ENCODE measurements at regions not wholly inside any gene's neighbourhood (a gene's known extent, or its start where the extent isn't known, plus 50 kb on each side); places are given as distances from the start of the nearest gene placed in this dataset.

DNA sequence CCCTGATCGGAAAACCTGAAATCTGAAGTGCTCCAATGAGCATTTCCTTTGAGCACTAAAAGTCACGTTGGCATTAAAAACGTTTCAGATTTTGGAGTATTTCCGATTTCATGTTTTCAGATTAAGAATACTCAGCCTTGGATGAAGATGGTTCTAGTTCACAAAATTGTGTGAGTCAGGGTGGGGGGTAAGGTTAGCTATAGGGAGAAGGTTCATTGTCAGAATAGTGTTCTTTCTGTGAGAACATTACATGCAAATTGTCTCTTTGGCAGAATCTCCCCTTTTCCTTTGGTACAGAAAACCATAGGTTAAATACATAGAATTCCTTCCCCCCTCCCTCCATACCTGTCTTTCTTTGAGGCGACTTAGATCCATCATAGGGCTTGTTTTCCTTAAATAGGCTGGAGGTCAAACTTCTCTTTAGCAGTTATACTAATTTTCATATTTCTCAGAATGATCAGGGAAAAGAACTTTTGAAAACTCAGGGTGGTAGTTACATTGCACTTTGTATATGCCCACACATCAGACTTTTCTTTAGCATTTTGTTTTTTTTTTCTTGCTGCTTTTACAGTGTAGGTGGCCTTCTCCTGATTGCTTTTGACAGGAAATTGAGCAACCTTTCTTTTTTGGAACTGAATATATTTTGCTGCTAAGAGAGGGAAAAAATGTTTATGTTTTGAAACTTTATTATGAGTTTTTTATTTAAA is 503.5 kb downstream of the PCNX1 start:
- peaks cover 44% of the 10 kb centered on the region for H3K36me3 Mint-ChIP-seq (ENCODE audit: low read depth)
- no peak overlapping the region for H3K4me3 Mint-ChIP-seq
- H3K9me3 Mint-ChIP-seq: peaks cover 9% of the 10 kb centered on the region
- H3K27ac Mint-ChIP-seq: no peak overlapping the region
- H3K27me3 Mint-ChIP-seq (ENCODE audit: low read depth, poor library complexity): no peaks in the 10 kb centered on the region
- peaks cover 16% of the 10 kb centered on the region for H3K4me1 Mint-ChIP-seq
- TF ChIP-seq, protein P1, sequence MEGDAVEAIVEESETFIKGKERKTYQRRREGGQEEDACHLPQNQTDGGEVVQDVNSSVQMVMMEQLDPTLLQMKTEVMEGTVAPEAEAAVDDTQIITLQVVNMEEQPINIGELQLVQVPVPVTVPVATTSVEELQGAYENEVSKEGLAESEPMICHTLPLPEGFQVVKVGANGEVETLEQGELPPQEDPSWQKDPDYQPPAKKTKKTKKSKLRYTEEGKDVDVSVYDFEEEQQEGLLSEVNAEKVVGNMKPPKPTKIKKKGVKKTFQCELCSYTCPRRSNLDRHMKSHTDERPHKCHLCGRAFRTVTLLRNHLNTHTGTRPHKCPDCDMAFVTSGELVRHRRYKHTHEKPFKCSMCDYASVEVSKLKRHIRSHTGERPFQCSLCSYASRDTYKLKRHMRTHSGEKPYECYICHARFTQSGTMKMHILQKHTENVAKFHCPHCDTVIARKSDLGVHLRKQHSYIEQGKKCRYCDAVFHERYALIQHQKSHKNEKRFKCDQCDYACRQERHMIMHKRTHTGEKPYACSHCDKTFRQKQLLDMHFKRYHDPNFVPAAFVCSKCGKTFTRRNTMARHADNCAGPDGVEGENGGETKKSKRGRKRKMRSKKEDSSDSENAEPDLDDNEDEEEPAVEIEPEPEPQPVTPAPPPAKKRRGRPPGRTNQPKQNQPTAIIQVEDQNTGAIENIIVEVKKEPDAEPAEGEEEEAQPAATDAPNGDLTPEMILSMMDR (IDR thresholded peaks at IDR 0.05): no peak
- DNase-seq: no peak

DNA sequence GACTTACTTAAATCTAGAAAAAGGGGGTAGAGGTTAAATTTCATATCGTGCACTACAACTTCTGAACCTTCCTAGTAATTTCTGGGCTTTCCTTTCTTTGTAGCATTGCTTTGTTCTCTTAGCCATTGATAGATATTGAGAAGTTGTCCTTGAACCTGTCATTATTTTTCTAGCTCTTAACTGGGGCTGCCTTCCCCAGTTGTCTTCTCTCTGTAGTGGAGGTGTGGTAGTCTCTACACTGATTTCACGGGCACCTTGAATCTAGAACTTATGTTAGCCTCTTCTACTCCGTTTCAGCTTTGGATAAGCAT is 504.0 kb downstream of the PCNX1 start:
- peaks cover 16% of the 10 kb centered on the region for H3K4me1 Mint-ChIP-seq
- no peak overlapping the region for H3K4me3 Mint-ChIP-seq
- H3K36me3 Mint-ChIP-seq (ENCODE audit: low read depth): peaks cover 40% of the 10 kb centered on the region
- TF ChIP-seq, protein P1 (IDR thresholded peaks at IDR 0.05): no peak
- no peak overlapping the region for H3K27ac Mint-ChIP-seq
- DNase-seq: no peak
- no peaks in the 10 kb centered on the region for H3K27me3 Mint-ChIP-seq (ENCODE audit: low read depth, poor library complexity)
- H3K9me3 Mint-ChIP-seq: peaks cover 6% of the 10 kb centered on the region

DNA sequence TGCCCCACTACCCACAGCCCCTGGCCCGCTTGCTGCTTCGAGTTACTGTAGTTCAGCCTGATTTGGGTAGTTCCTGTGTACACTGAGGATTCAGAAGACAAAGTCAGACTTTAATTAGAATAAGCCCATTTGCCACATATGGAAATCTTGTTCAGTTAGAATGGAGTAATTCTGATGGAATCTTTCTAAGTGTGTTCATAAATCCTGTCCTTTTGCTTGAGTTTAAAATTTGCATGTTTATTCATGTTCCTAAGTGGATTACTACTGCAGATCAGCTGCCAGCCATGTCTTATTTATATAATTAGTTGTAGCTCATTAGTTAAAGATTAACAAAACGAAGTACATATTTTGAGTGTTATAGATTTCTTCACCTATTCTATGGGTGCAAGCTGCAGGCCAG is 504.5 kb downstream of the PCNX1 start:
- Mint-ChIP-seq H3K4me3 (no peak overlapping the region), H3K27ac (no peak overlapping the region), H3K4me1 (peaks cover 16% of the 10 kb centered on the region), H3K9me3 (peaks cover 6% of the 10 kb centered on the region), H3K27me3 (ENCODE audit: low read depth, poor library complexity) (no peaks in the 10 kb centered on the region), H3K36me3 (ENCODE audit: low read depth) (peaks cover 44% of the 10 kb centered on the region)
- no peak for DNase-seq
- TF ChIP-seq, protein P1 (IDR thresholded peaks at IDR 0.05): no peak

DNA sequence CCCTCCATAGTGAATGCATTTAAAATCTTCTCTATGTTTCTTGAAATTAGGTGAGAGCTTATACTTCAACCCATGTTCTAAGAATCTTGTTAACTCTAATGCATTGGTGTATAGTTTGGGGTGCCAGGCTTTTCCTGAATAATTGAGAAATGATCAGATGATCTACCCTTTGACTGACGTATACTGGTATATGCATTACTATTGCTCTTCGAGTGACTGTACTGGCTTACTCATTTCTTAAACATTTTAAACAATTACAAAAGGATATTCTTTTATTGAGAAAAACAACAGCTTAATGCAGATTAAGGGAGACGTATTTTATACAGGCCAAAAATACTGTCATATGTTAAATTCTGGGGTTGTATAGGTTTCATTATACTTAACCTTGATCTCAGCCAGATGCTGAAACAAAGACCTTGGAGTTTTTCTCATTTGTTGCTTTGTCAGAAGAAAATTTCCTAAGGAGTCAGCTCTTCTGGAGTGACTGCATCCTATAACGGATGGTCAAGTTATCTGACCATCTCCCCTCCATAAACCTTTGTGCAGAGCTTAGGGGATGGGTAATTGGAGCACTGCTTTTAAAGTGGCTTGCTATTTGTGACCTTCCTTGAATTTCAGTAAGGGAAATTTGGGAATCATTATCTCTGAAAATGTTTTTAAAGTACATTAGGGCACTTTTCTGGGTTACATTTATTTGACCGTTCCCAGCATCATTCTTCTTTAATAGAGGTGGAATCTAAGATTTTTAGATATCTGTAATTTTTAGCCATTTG is 507.6 kb downstream of the PCNX1 start:
- no peak overlapping the region for H3K27ac Mint-ChIP-seq
- H3K27me3 Mint-ChIP-seq (ENCODE audit: low read depth, poor library complexity): no peaks in the 10 kb centered on the region
- H3K9me3 Mint-ChIP-seq: peaks cover 6% of the 10 kb centered on the region
- TF ChIP-seq, protein P1 (IDR thresholded peaks at IDR 0.05): no peak
- H3K4me1 Mint-ChIP-seq: peaks cover 9% of the 10 kb centered on the region
- no peak overlapping the region for H3K4me3 Mint-ChIP-seq
- peaks cover 56% of the 10 kb centered on the region for H3K36me3 Mint-ChIP-seq (ENCODE audit: low read depth)
- DNase-seq: no peak

DNA sequence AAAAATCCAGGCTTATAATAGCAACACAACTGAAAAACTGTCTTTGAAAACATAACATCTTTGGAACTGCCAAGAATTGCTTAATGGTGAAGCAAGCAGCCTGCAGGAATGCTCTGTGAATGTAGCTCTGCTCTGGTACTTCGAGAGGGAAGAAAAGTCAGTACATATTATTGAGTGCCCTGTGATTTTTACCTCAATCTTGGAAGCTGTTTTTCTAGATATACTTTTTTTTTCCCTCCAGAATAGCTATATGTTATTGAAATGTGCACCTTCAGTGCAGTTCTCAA is 508.1 kb downstream of the PCNX1 start:
- no peak overlapping the region for H3K4me3 Mint-ChIP-seq
- no peak for DNase-seq
- peaks cover 56% of the 10 kb centered on the region for H3K36me3 Mint-ChIP-seq (ENCODE audit: low read depth)
- H3K4me1 Mint-ChIP-seq: peaks cover 9% of the 10 kb centered on the region
- peaks cover 6% of the 10 kb centered on the region for H3K9me3 Mint-ChIP-seq
- H3K27me3 Mint-ChIP-seq (ENCODE audit: low read depth, poor library complexity): no peaks in the 10 kb centered on the region
- H3K27ac Mint-ChIP-seq: no peak overlapping the region
- TF ChIP-seq, protein P1 (IDR thresholded peaks at IDR 0.05): no peak

DNA sequence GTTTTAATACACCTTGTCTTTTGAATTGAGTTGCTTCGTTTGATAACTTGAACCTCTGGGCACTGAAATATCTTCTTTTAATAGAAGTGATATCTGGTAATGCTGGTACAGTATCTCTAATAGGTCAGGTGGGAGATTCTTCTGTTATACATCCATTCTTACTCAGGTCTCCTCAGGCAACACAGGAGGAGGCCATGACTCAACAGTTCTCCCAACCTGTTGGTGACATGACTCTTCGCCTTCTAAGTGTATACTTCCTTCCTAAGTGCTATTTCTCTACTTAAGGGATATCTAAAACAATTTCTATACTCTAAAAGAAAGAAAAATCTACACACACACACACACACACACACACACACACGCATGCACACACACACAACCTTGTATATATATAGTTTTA is 509.1 kb downstream of the PCNX1 start:
- no peak overlapping the region for H3K27ac Mint-ChIP-seq
- H3K9me3 Mint-ChIP-seq: peaks cover 6% of the 10 kb centered on the region
- no peak for DNase-seq
- peaks cover 9% of the 10 kb centered on the region for H3K4me1 Mint-ChIP-seq
- H3K27me3 Mint-ChIP-seq (ENCODE audit: low read depth, poor library complexity): no peaks in the 10 kb centered on the region
- TF ChIP-seq, protein P1 (IDR thresholded peaks at IDR 0.05): no peak
- H3K4me3 Mint-ChIP-seq: no peak overlapping the region
- peaks cover 56% of the 10 kb centered on the region for H3K36me3 Mint-ChIP-seq (ENCODE audit: low read depth)
